GM23338 (cell line): ENCODE measurements at regions not wholly inside any gene's neighbourhood (a gene's known extent, or its start where the extent isn't known, plus 50 kb on each side); places are given as distances from the start of the nearest gene placed in this dataset.

ENCODE experiments used
- ATAC-seq: fragments of 200-7000 bp; cut with Tn5 transposase; 3 replicates; pipeline ENCODE4 v1.9.1; 2020
- DNase-seq: peaks from one replicate; pipeline ENCODE4 v3.0.0-alpha.2; 2015; ENCODE audit warnings: low spot score
- H2AFZ ChIP-seq: fragments of 200-600 bp; sonication (generic); 2 replicates; pipeline ENCODE4 v1.8.0; 2016; ENCODE audit warnings: antibody characterized with exemption, mild to moderate bottlenecking, moderate library complexity
- H3F3A ChIP-seq: fragments of 200-600 bp; sonication (generic); replicated peaks from 2 replicates; pipeline ENCODE4 v1.8.0; 2017; ENCODE audit warnings: antibody characterized with exemption, mixed run types, low read depth
- H3K27ac ChIP-seq: fragments of 200-600 bp; sonication (generic); 2 replicates; pipeline ENCODE4 v1.6.1; 2016; ENCODE audit warnings: low read depth
- H3K27me3 ChIP-seq: fragments of 200-600 bp; sonication (generic); 2 replicates; pipeline ENCODE4 v1.8.0; 2016; ENCODE audit warnings: mild to moderate bottlenecking, mixed run types, moderate library complexity; ENCODE audit not compliant: insufficient read depth
- H3K36me3 ChIP-seq: fragments of 200-600 bp; sonication (generic); 2 replicates; pipeline ENCODE4 v1.8.0; 2016; ENCODE audit warnings: mild to moderate bottlenecking; ENCODE audit not compliant: insufficient read depth
- H3K4me1 ChIP-seq: fragments of 200-600 bp; sonication (generic); 2 replicates; pipeline ENCODE4 v1.8.0; 2016; ENCODE audit warnings: mild to moderate bottlenecking, moderate library complexity; ENCODE audit not compliant: insufficient read depth
- H3K4me2 ChIP-seq: fragments of 200-600 bp; sonication (generic); 2 replicates; pipeline ENCODE4 v1.7.1; 2017; ENCODE audit warnings: mixed run types
- H3K4me3 ChIP-seq: fragments of 200-600 bp; sonication (generic); 2 replicates; pipeline ENCODE4 v1.6.1; 2016; ENCODE audit warnings: mixed run types
- H3K79me2 ChIP-seq: fragments of 200-600 bp; sonication (generic); replicated peaks from 2 replicates; pipeline ENCODE4 v1.8.0; 2017; ENCODE audit warnings: mild to moderate bottlenecking; ENCODE audit not compliant: insufficient read depth
- H3K9me2 ChIP-seq: fragments of 200-600 bp; sonication (generic); 2 replicates; pipeline ENCODE4 v1.8.0; 2017; ENCODE audit not compliant: insufficient read depth
- H4K20me1 ChIP-seq: fragments of 200-600 bp; sonication (generic); replicated peaks from 2 replicates; pipeline ENCODE4 v1.8.0; 2017; ENCODE audit warnings: mild to moderate bottlenecking; ENCODE audit not compliant: insufficient read depth
- H3K27ac Mint-ChIP-seq: 2 replicates; pipeline ENCODE4 v1.8.0; 2020; ENCODE audit warnings: inconsistent platforms, mild to moderate bottlenecking, moderate library complexity, mixed read lengths
- H3K27me3 Mint-ChIP-seq: 3 replicates; pipeline ENCODE4 v1.8.0; 2022; ENCODE audit warnings: low read depth, mild to moderate bottlenecking, moderate library complexity, mixed read lengths, inconsistent platforms; ENCODE audit not compliant: insufficient read depth, poor library complexity
- H3K36me3 Mint-ChIP-seq: 3 replicates; pipeline ENCODE4 v1.8.0; 2021; ENCODE audit warnings: low read depth, mild to moderate bottlenecking, inconsistent platforms, moderate library complexity, mixed read lengths
- H3K4me1 Mint-ChIP-seq: 3 replicates; pipeline ENCODE4 v1.8.0; 2020; ENCODE audit warnings: mild to moderate bottlenecking, inconsistent platforms, mixed read lengths
- H3K4me3 Mint-ChIP-seq: 3 replicates; pipeline ENCODE4 v1.8.0; 2021; ENCODE audit warnings: moderate library complexity, mild to moderate bottlenecking, inconsistent platforms, mixed read lengths
- H3K9me3 Mint-ChIP-seq: 3 replicates; pipeline ENCODE4 v1.8.0; 2020; ENCODE audit warnings: moderate library complexity, mild to moderate bottlenecking, inconsistent platforms, mixed read lengths
- CREB1 ChIP-seq: fragments of 250-450 bp; sonication (Bioruptor Pico); IDR thresholded peaks from 2 replicates; pipeline ENCODE4 v1.5.0; 2020; ENCODE audit warnings: low read depth, mild to moderate bottlenecking, moderate library complexity
- EZH2 ChIP-seq: fragments of 200-600 bp; sonication (generic); IDR thresholded peaks from one replicate; pipeline ENCODE4 v1.8.0; 2017; ENCODE audit warnings: antibody characterized with exemption, mild to moderate bottlenecking, low read depth; ENCODE audit not compliant: unreplicated experiment
- EZH2phosphoT487 ChIP-seq: fragments of 200-600 bp; sonication (generic); IDR thresholded peaks from one replicate; pipeline ENCODE4 v1.8.1; 2018; ENCODE audit warnings: antibody characterized with exemption; ENCODE audit not compliant: unreplicated experiment
- JUNB ChIP-seq: IDR thresholded peaks from one replicate; pipeline ENCODE4 v1.6.1; 2016; ENCODE audit warnings: antibody characterized with exemption; ENCODE audit not compliant: unreplicated experiment
- NANOG ChIP-seq: IDR thresholded peaks from 2 replicates; pipeline ENCODE4 v1.6.1; 2016; ENCODE audit warnings: antibody characterized with exemption, borderline replicate concordance
- POLR2AphosphoS5 ChIP-seq: IDR thresholded peaks from 2 replicates; pipeline ENCODE4 v1.6.1; 2016; ENCODE audit warnings: antibody characterized with exemption, low read depth
- STAT1 ChIP-seq: IDR thresholded peaks from one replicate; pipeline ENCODE4 v1.6.1; 2016; ENCODE audit warnings: antibody characterized with exemption; ENCODE audit not compliant: unreplicated experiment
- ZNF114 ChIP-seq: fragments of 250-450 bp; sonication (Bioruptor Pico); IDR thresholded peaks from 2 replicates; pipeline ENCODE4 v1.5.0; 2020; ENCODE audit warnings: mild to moderate bottlenecking, moderate library complexity
- ZNF331 ChIP-seq: fragments of 250-450 bp; sonication (Bioruptor Pico); IDR thresholded peaks from 2 replicates; pipeline ENCODE4 v1.5.0; 2020; ENCODE audit warnings: low read depth, mild to moderate bottlenecking, moderate library complexity
- TF ChIP-seq, protein P1 (sequence below): IDR thresholded peaks from 2 replicates; pipeline ENCODE4 v1.6.1; 2016; ENCODE audit warnings: antibody characterized with exemption
- TF ChIP-seq, protein P2 (sequence below): fragments of 250-450 bp; sonication (Bioruptor Pico); IDR thresholded peaks from 2 replicates; pipeline ENCODE4 v1.5.0; 2020; ENCODE audit warnings: mild to moderate bottlenecking, moderate library complexity
- TF ChIP-seq, protein P3 (sequence below): IDR thresholded peaks from one replicate; pipeline ENCODE4 v1.6.1; 2018; ENCODE audit warnings: antibody characterized with exemption; ENCODE audit not compliant: unreplicated experiment
- TF ChIP-seq, protein P4 (sequence below), 2 experiments: fragments of 200-600 bp in 1 of 2; sonication (generic) in 1 of 2; conservative IDR thresholded peaks; 2 replicates each; pipeline versions ENCODE4 v1.5.1 to v1.6.1; 2016 to 2017; ENCODE audit warnings: antibody characterized with exemption in 2 of 2, low read depth in 2 of 2, mild to moderate bottlenecking in 2 of 2, moderate library complexity in 1 of 2

DNA sequence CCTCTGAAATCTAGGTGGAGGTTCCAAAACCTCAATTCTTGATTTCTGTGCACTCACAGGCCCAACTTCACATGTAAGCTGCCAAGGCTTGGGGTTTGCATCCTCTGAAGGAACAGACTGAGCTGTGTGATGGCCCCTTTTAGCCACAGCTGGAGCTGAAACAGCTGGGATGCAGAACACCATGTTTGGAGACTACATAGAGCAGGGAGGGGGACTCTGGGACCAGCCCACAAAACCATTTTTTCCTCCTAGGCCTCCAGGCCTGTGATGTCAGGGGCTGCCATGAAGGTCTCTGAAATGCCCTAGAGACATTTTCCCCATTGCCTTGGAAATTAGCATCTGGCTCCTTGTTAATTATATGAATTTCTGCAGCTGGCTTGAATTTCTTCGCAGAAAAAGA, 1025.9 kb upstream of the NOVA1 start:
- H3K79me2 ChIP-seq, result no peaks in the 10 kb centered on the region
- H4K20me1 ChIP-seq, result no peaks in the 10 kb centered on the region
- H3F3A ChIP-seq, result no peaks in the 10 kb centered on the region
- ATAC-seq, result no peak
- H3K4me2 ChIP-seq, result no peak overlapping the region
- H3K4me1 ChIP-seq, result no peaks in the 10 kb centered on the region
- no peaks in the 10 kb centered on the region for H3K4me1 Mint-ChIP-seq
- H3K27me3 Mint-ChIP-seq, result peaks cover 1% of the 10 kb centered on the region
- no peak for TF ChIP-seq STAT1
- TF ChIP-seq POLR2AphosphoS5, result no peak
- no peak for TF ChIP-seq EZH2phosphoT487
- no peak for TF ChIP-seq NANOG
- TF ChIP-seq, protein P1, sequence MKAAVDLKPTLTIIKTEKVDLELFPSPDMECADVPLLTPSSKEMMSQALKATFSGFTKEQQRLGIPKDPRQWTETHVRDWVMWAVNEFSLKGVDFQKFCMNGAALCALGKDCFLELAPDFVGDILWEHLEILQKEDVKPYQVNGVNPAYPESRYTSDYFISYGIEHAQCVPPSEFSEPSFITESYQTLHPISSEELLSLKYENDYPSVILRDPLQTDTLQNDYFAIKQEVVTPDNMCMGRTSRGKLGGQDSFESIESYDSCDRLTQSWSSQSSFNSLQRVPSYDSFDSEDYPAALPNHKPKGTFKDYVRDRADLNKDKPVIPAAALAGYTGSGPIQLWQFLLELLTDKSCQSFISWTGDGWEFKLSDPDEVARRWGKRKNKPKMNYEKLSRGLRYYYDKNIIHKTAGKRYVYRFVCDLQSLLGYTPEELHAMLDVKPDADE, result no peak
- TF ChIP-seq EZH2, result no peak
- TF ChIP-seq, protein P2, sequence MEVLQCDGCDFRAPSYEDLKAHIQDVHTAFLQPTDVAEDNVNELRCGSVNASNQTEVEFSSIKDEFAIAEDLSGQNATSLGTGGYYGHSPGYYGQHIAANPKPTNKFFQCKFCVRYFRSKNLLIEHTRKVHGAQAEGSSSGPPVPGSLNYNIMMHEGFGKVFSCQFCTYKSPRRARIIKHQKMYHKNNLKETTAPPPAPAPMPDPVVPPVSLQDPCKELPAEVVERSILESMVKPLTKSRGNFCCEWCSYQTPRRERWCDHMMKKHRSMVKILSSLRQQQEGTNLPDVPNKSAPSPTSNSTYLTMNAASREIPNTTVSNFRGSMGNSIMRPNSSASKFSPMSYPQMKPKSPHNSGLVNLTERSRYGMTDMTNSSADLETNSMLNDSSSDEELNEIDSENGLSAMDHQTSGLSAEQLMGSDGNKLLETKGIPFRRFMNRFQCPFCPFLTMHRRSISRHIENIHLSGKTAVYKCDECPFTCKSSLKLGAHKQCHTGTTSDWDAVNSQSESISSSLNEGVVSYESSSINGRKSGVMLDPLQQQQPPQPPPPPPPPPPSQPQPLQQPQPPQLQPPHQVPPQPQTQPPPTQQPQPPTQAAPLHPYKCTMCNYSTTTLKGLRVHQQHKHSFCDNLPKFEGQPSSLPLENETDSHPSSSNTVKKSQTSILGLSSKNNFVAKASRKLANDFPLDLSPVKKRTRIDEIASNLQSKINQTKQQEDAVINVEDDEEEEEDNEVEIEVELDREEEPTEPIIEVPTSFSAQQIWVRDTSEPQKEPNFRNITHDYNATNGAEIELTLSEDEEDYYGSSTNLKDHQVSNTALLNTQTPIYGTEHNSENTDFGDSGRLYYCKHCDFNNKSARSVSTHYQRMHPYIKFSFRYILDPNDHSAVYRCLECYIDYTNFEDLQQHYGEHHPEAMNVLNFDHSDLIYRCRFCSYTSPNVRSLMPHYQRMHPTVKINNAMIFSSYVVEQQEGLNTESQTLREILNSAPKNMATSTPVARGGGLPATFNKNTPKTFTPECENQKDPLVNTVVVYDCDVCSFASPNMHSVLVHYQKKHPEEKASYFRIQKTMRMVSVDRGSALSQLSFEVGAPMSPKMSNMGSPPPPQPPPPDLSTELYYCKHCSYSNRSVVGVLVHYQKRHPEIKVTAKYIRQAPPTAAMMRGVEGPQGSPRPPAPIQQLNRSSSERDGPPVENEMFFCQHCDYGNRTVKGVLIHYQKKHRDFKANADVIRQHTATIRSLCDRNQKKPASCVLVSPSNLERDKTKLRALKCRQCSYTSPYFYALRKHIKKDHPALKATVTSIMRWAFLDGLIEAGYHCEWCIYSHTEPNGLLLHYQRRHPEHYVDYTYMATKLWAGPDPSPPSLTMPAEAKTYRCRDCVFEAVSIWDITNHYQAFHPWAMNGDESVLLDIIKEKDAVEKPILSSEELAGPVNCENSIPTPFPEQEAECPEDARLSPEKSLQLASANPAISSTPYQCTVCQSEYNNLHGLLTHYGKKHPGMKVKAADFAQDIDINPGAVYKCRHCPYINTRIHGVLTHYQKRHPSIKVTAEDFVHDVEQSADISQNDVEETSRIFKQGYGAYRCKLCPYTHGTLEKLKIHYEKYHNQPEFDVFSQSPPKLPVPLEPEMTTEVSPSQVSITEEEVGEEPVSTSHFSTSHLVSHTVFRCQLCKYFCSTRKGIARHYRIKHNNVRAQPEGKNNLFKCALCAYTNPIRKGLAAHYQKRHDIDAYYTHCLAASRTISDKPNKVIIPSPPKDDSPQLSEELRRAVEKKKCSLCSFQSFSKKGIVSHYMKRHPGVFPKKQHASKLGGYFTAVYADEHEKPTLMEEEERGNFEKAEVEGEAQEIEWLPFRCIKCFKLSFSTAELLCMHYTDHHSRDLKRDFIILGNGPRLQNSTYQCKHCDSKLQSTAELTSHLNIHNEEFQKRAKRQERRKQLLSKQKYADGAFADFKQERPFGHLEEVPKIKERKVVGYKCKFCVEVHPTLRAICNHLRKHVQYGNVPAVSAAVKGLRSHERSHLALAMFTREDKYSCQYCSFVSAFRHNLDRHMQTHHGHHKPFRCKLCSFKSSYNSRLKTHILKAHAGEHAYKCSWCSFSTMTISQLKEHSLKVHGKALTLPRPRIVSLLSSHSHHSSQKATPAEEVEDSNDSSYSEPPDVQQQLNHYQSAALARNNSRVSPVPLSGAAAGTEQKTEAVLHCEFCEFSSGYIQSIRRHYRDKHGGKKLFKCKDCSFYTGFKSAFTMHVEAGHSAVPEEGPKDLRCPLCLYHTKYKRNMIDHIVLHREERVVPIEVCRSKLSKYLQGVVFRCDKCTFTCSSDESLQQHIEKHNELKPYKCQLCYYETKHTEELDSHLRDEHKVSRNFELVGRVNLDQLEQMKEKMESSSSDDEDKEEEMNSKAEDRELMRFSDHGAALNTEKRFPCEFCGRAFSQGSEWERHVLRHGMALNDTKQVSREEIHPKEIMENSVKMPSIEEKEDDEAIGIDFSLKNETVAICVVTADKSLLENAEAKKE (CRISPR knock-in tag), result no peak
- TF ChIP-seq JUNB, result no peak
- no peak for TF ChIP-seq ZNF114 (CRISPR knock-in tag)
- TF ChIP-seq CREB1 (CRISPR knock-in tag), result no peak
- TF ChIP-seq, protein P3, sequence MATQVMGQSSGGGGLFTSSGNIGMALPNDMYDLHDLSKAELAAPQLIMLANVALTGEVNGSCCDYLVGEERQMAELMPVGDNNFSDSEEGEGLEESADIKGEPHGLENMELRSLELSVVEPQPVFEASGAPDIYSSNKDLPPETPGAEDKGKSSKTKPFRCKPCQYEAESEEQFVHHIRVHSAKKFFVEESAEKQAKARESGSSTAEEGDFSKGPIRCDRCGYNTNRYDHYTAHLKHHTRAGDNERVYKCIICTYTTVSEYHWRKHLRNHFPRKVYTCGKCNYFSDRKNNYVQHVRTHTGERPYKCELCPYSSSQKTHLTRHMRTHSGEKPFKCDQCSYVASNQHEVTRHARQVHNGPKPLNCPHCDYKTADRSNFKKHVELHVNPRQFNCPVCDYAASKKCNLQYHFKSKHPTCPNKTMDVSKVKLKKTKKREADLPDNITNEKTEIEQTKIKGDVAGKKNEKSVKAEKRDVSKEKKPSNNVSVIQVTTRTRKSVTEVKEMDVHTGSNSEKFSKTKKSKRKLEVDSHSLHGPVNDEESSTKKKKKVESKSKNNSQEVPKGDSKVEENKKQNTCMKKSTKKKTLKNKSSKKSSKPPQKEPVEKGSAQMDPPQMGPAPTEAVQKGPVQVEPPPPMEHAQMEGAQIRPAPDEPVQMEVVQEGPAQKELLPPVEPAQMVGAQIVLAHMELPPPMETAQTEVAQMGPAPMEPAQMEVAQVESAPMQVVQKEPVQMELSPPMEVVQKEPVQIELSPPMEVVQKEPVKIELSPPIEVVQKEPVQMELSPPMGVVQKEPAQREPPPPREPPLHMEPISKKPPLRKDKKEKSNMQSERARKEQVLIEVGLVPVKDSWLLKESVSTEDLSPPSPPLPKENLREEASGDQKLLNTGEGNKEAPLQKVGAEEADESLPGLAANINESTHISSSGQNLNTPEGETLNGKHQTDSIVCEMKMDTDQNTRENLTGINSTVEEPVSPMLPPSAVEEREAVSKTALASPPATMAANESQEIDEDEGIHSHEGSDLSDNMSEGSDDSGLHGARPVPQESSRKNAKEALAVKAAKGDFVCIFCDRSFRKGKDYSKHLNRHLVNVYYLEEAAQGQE, result no peak
- TF ChIP-seq ZNF331 (CRISPR knock-in tag), result no peak
- TF ChIP-seq, protein P4, sequence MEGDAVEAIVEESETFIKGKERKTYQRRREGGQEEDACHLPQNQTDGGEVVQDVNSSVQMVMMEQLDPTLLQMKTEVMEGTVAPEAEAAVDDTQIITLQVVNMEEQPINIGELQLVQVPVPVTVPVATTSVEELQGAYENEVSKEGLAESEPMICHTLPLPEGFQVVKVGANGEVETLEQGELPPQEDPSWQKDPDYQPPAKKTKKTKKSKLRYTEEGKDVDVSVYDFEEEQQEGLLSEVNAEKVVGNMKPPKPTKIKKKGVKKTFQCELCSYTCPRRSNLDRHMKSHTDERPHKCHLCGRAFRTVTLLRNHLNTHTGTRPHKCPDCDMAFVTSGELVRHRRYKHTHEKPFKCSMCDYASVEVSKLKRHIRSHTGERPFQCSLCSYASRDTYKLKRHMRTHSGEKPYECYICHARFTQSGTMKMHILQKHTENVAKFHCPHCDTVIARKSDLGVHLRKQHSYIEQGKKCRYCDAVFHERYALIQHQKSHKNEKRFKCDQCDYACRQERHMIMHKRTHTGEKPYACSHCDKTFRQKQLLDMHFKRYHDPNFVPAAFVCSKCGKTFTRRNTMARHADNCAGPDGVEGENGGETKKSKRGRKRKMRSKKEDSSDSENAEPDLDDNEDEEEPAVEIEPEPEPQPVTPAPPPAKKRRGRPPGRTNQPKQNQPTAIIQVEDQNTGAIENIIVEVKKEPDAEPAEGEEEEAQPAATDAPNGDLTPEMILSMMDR (conservative IDR thresholded peaks at IDR 0.05; ENCODE audit: low read depth in 2 of 2), result no peak
- H3K27ac ChIP-seq, result no peak overlapping the region
- DNase-seq, result no peak
- H3K9me3 Mint-ChIP-seq, result peaks cover 34% of the 10 kb centered on the region
- no peaks in the 10 kb centered on the region for H3K9me2 ChIP-seq
- peaks cover 29% of the 10 kb centered on the region for H3K36me3 Mint-ChIP-seq
- H3K4me3 ChIP-seq, result no peak overlapping the region
- no peak overlapping the region for H3K4me3 Mint-ChIP-seq
- H3K36me3 ChIP-seq, result peaks cover 10% of the 10 kb centered on the region; the same call in 1 of the 2 replicates
- no peak overlapping the region for H3K27ac Mint-ChIP-seq
- no peak overlapping the region for H2AFZ ChIP-seq
- H3K27me3 ChIP-seq, result no peaks in the 10 kb centered on the region
